Upper lobe of right lung (tissue), 1 donor: ENCODE measurements at regions not wholly inside any gene's neighbourhood (a gene's known extent, or its start where the extent isn't known, plus 50 kb on each side); places are given as distances from the start of the nearest gene placed in this dataset.
A peak's percentile ranks its signal among the peaks of the same experiment; 100 is the strongest.

Experiments used
- ATAC-seq: fragments of 200-7000 bp; cut with Tn5 transposase; one replicate; pipeline ENCODE4 v1.9.1; 2020; ENCODE audit warnings: mild to moderate bottlenecking, moderate library complexity
- DNase-seq: peaks from one replicate; pipeline ENCODE4 v3.0.0-alpha.2; 2020
- H3K27ac ChIP-seq: fragments of 200-600 bp; one replicate; pipeline ENCODE4 v1.8.0; 2022
- H3K27me3 ChIP-seq: fragments of 200-600 bp; one replicate; pipeline ENCODE4 v1.8.0; 2022; ENCODE audit warnings: mild to moderate bottlenecking
- H3K36me3 ChIP-seq: fragments of 200-600 bp; one replicate; pipeline ENCODE4 v1.8.0; 2022
- H3K4me1 ChIP-seq: fragments of 200-600 bp; one replicate; pipeline ENCODE4 v1.8.0; 2022
- H3K4me3 ChIP-seq: fragments of 200-600 bp; one replicate; pipeline ENCODE4 v1.8.0; 2022; ENCODE audit warnings: mild to moderate bottlenecking
- H3K9me3 ChIP-seq: fragments of 200-600 bp; one replicate; pipeline ENCODE4 v1.8.0; 2022
- CTCF ChIP-seq: fragments of 200-600 bp; IDR thresholded peaks from one replicate; pipeline ENCODE4 v1.8.0; 2022; ENCODE audit warnings: antibody characterized with exemption
- intact Hi-C: fragments of 100-400 bp; cut with DNase I; formaldehyde crosslinking; loops from one replicate; pipeline ENCODE4 v1.11.0; 2022
- donor health status: DM: no; HTN: yes; CAD: no; lungs with severe emphysema.

- intact Hi-C loops = no loop called here
- TF ChIP-seq CTCF = no peak
- H3K9me3 ChIP-seq = no peaks in the 10 kb centered on the region
- H3K36me3 ChIP-seq = no peaks in the 10 kb centered on the region
- no peak for DNase-seq
- no peak overlapping the region for H3K27ac ChIP-seq
- ATAC-seq = peak; percentile 41
- no peak overlapping the region for H3K4me3 ChIP-seq
- H3K27me3 ChIP-seq = no peaks in the 10 kb centered on the region
- no peaks in the 10 kb centered on the region for H3K4me1 ChIP-seq
Observed at GRCh38 chr2:107648781-107649404, 177.8 kb upstream of the RGPD4 start.

GRCh38 chr2:107657049-107657448 is 169.6 kb upstream of the RGPD4 start:
- no peaks in the 10 kb centered on the region for H3K27me3 ChIP-seq

GRCh38 chr2:107663632-107664031 is 163.1 kb upstream of the RGPD4 start:
- ATAC-seq = no peak
- intact Hi-C loops = no loop called here

More at GRCh38 chr2:107657049-107657448, 169.6 kb upstream of the RGPD4 start:
- intact Hi-C loops = no loop called here
- no peaks in the 10 kb centered on the region for H3K36me3 ChIP-seq
- no peak for TF ChIP-seq CTCF
- ATAC-seq (no peak), DNase-seq (no peak)
- H3K27ac ChIP-seq = no peak overlapping the region
- no peak overlapping the region for H3K4me3 ChIP-seq
- H3K4me1 ChIP-seq = no peaks in the 10 kb centered on the region
- H3K9me3 ChIP-seq = no peaks in the 10 kb centered on the region

GRCh38 chr2:107669335-107669734 is 157.4 kb upstream of the RGPD4 start:
- intact Hi-C loops = no loop called here
- no peak overlapping the region for H3K4me3 ChIP-seq
- no peaks in the 10 kb centered on the region for H3K4me1 ChIP-seq
- no peak overlapping the region for H3K27ac ChIP-seq
- no peaks in the 10 kb centered on the region for H3K27me3 ChIP-seq
- no peak for DNase-seq
- peaks cover 6% of the 10 kb centered on the region for H3K9me3 ChIP-seq
- ATAC-seq = no peak
- H3K36me3 ChIP-seq = no peaks in the 10 kb centered on the region
- no peak for TF ChIP-seq CTCF

More at GRCh38 chr2:107663632-107664031, 163.1 kb upstream of the RGPD4 start:
- H3K4me1 ChIP-seq = no peaks in the 10 kb centered on the region
- no peaks in the 10 kb centered on the region for H3K36me3 ChIP-seq
- no peak overlapping the region for H3K4me3 ChIP-seq
- DNase-seq = no peak
- H3K27me3 ChIP-seq = no peaks in the 10 kb centered on the region
- no peak for TF ChIP-seq CTCF
- no peaks in the 10 kb centered on the region for H3K9me3 ChIP-seq
- H3K27ac ChIP-seq = no peak overlapping the region

- Histone ChIP-seq H3K36me3 (no peaks in the 10 kb centered on the region), H3K4me3 (no peak overlapping the region), H3K27me3 (no peaks in the 10 kb centered on the region), H3K27ac (no peak overlapping the region), H3K9me3 (no peaks in the 10 kb centered on the region), H3K4me1 (no peaks in the 10 kb centered on the region)
- intact Hi-C loops = no loop called here
- TF ChIP-seq CTCF = no peak
- no peak for DNase-seq
- no peak for ATAC-seq
Observed at GRCh38 chr2:107681936-107682335, 144.8 kb upstream of the RGPD4 start.

GRCh38 chr2:107684421-107684820 is 142.3 kb upstream of the RGPD4 start:
- Histone ChIP-seq H3K9me3 (no peaks in the 10 kb centered on the region), H3K4me3 (no peak overlapping the region), H3K36me3 (no peaks in the 10 kb centered on the region), H3K27me3 (no peaks in the 10 kb centered on the region), H3K4me1 (no peaks in the 10 kb centered on the region), H3K27ac (no peak overlapping the region)
- TF ChIP-seq CTCF = no peak
- ATAC-seq = no peak
- intact Hi-C loops = no loop called here
- DNase-seq = no peak
